ENCODE measurements at regions not wholly inside any gene's neighbourhood (a gene's known extent, or its start where the extent isn't known, plus 50 kb on each side); places are given as distances from the start of the nearest gene placed in this dataset.

DNA sequence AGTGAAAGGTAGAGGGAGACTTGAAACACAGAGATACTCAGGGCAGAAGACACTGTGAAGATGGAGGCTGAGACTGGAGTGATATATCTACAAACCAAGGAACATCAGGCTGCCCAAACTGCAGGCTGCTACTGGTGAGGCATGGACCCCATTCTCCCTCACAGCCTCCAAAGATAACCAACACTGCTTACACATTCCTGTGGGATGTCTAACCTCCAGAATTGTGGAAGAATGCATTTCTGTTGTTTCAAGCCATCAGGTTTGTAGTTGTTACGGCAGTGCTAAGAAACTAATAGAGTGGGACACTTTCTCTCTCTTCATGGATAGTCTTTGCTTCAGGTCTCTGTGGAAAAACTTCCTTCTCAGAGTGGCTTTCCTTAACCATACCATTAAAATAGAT lies 182.6 kb upstream of the TMEM106B start:
- no peak for TF ChIP-seq CTCF (IDR thresholded peaks at IDR 0.05)
- TF ChIP-seq POLR2A (IDR thresholded peaks at IDR 0.05): no peak

Measured in right lobe of liver (tissue), 4 donors.